Osteocyte (in vitro differentiated cells): ENCODE measurements at regions not wholly inside any gene's neighbourhood (a gene's known extent, or its start where the extent isn't known, plus 50 kb on each side); places are given as distances from the start of the nearest gene placed in this dataset.
A peak's percentile ranks its signal among the peaks of the same experiment; 100 is the strongest.

Experiments used
- DNase-seq: peaks from one replicate; pipeline ENCODE4 v3.0.0; 2021; ENCODE audit warnings: mixed read lengths; ENCODE audit not compliant: unreplicated experiment; ENCODE audit errors: extremely low spot score
- H3K27ac Mint-ChIP-seq: one replicate; pipeline ENCODE4 v1.8.0; 2021; ENCODE audit warnings: mild to moderate bottlenecking, mixed read lengths; ENCODE audit not compliant: unreplicated experiment
- H3K27me3 Mint-ChIP-seq: one replicate; pipeline ENCODE4 v1.8.0; 2021; ENCODE audit warnings: mixed read lengths; ENCODE audit not compliant: unreplicated experiment
- H3K36me3 Mint-ChIP-seq: one replicate; pipeline ENCODE4 v1.8.0; 2021; ENCODE audit warnings: mixed read lengths; ENCODE audit not compliant: unreplicated experiment
- H3K4me1 Mint-ChIP-seq: one replicate; pipeline ENCODE4 v1.8.0; 2021; ENCODE audit warnings: mixed read lengths; ENCODE audit not compliant: unreplicated experiment
- H3K4me3 Mint-ChIP-seq: one replicate; pipeline ENCODE4 v1.8.0; 2021; ENCODE audit warnings: mild to moderate bottlenecking, moderate library complexity, mixed read lengths; ENCODE audit not compliant: unreplicated experiment
- H3K9me3 Mint-ChIP-seq: one replicate; pipeline ENCODE4 v1.8.0; 2021; ENCODE audit warnings: mixed read lengths; ENCODE audit not compliant: unreplicated experiment
- TF ChIP-seq, protein P1 (sequence below): fragments of 200-600 bp; sonication (generic); IDR thresholded peaks from 2 replicates; pipeline ENCODE4 v1.5.0; 2021; ENCODE audit warnings: antibody characterized with exemption, mild to moderate bottlenecking, moderate library complexity

GRCh38 chr18:43680096-43680495 lies 402.8 kb upstream of the SYT4 start:
- peaks cover 6% of the 10 kb centered on the region for H3K36me3 Mint-ChIP-seq
- TF ChIP-seq, protein P1, sequence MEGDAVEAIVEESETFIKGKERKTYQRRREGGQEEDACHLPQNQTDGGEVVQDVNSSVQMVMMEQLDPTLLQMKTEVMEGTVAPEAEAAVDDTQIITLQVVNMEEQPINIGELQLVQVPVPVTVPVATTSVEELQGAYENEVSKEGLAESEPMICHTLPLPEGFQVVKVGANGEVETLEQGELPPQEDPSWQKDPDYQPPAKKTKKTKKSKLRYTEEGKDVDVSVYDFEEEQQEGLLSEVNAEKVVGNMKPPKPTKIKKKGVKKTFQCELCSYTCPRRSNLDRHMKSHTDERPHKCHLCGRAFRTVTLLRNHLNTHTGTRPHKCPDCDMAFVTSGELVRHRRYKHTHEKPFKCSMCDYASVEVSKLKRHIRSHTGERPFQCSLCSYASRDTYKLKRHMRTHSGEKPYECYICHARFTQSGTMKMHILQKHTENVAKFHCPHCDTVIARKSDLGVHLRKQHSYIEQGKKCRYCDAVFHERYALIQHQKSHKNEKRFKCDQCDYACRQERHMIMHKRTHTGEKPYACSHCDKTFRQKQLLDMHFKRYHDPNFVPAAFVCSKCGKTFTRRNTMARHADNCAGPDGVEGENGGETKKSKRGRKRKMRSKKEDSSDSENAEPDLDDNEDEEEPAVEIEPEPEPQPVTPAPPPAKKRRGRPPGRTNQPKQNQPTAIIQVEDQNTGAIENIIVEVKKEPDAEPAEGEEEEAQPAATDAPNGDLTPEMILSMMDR = no peak
- H3K9me3 Mint-ChIP-seq = peaks cover 19% of the 10 kb centered on the region
- no peak overlapping the region for H3K4me3 Mint-ChIP-seq
- DNase-seq = no peak
- H3K27me3 Mint-ChIP-seq = no peaks in the 10 kb centered on the region
- no peak overlapping the region for H3K27ac Mint-ChIP-seq
- peaks cover 47% of the 10 kb centered on the region for H3K4me1 Mint-ChIP-seq

DNA sequence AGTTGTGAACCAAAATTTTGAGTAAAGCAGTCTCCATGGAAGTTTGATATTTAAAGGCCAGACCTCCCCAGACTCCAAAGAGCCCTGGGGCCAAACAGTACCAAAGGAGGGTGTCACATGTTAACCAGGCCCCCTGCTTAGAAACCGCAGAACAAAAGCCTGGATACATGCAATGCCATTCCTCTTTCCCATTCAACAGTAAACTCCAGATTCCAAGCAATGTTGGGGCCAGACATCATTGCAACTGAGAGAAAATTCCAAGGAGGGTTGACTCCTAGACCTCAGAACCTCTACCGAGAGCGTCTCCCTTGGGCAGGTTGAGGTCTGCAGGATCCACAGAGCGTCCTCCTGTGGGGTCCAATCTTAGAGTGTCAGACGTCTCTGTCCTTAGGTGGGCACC lies 404.4 kb upstream of the SYT4 start:
- no peak for DNase-seq
- peak overlapping the region; percentile 1 for H3K27ac Mint-ChIP-seq
- H3K27me3 Mint-ChIP-seq = no peaks in the 10 kb centered on the region
- peaks cover 6% of the 10 kb centered on the region for H3K36me3 Mint-ChIP-seq
- TF ChIP-seq, protein P1 = no peak
- peaks cover 14% of the 10 kb centered on the region for H3K9me3 Mint-ChIP-seq
- peaks cover 37% of the 10 kb centered on the region for H3K4me1 Mint-ChIP-seq
- H3K4me3 Mint-ChIP-seq = no peak overlapping the region

DNA sequence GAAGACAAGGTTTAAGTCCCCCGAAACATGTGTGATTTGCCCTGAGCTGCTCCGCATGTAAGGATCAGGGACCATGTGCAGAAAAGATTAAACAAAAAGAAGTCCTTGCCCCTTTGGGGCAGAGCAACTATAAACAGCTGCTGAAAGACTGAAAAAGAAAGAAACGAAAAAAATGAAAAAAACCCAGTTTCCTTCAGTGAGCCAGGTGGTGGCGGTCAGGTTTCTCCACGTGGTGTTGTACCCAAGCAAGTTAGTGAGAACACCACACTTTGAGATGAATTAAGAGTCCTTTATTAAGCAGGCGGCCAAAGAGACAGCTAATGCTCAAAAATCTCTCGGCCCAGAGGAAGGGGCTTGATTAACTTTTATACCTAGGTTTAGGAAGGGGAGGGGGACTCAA lies 404.9 kb upstream of the SYT4 start:
- Mint-ChIP-seq H3K36me3 (peaks cover 2% of the 10 kb centered on the region), H3K4me1 (peaks cover 35% of the 10 kb centered on the region), H3K9me3 (peaks cover 12% of the 10 kb centered on the region), H3K4me3 (no peak overlapping the region), H3K27ac (peak overlapping the region; percentile 1), H3K27me3 (no peaks in the 10 kb centered on the region)
- TF ChIP-seq, protein P1 = no peak
- no peak for DNase-seq

GRCh38 chr18:43686709-43687108 lies 409.4 kb upstream of the SYT4 start:
- Mint-ChIP-seq H3K27ac (no peak overlapping the region), H3K36me3 (no peaks in the 10 kb centered on the region), H3K27me3 (no peaks in the 10 kb centered on the region), H3K9me3 (peaks cover 10% of the 10 kb centered on the region), H3K4me3 (no peak overlapping the region), H3K4me1 (peaks cover 27% of the 10 kb centered on the region)
- DNase-seq = no peak
- TF ChIP-seq, protein P1 = no peak

- Mint-ChIP-seq H3K27ac (peak overlapping the region; percentile 32), H3K9me3 (peaks cover 7% of the 10 kb centered on the region), H3K27me3 (no peaks in the 10 kb centered on the region), H3K4me1 (peaks cover 23% of the 10 kb centered on the region), H3K36me3 (no peaks in the 10 kb centered on the region), H3K4me3 (no peak overlapping the region)
- no peak for DNase-seq
- TF ChIP-seq, protein P1 = no peak
Measured at GRCh38 chr18:43692099-43692690, 414.9 kb upstream of the SYT4 start.
